ENCODE measurements at regions not wholly inside any gene's neighbourhood (a gene's known extent, or its start where the extent isn't known, plus 50 kb on each side); places are given as distances from the start of the nearest gene placed in this dataset.

- Mint-ChIP-seq H3K4me1 (no peaks in the 10 kb centered on the region), H3K4me3 (no peak overlapping the region), H3K36me3 (ENCODE audit: low read depth) (no peaks in the 10 kb centered on the region), H3K9me3 (no peaks in the 10 kb centered on the region), H3K27ac (ENCODE audit: unreplicated experiment) (no peak overlapping the region), H3K27me3 (ENCODE audit: low read depth) (no peaks in the 10 kb centered on the region)
- no peak for TF ChIP-seq CTCF (conservative IDR thresholded peaks at IDR 0.05)
- no peak for DNase-seq (ENCODE audit: low read depth, low spot score)
These were observed 570.3 kb downstream of the RAPGEF2 start for GRCh38 chr4:159673221-159673620.

- no peak for DNase-seq (ENCODE audit: low read depth, low spot score)
- Mint-ChIP-seq H3K4me3 (no peak overlapping the region), H3K27me3 (ENCODE audit: low read depth) (no peaks in the 10 kb centered on the region), H3K4me1 (no peaks in the 10 kb centered on the region), H3K9me3 (no peaks in the 10 kb centered on the region), H3K36me3 (ENCODE audit: low read depth) (no peaks in the 10 kb centered on the region), H3K27ac (ENCODE audit: unreplicated experiment) (no peak overlapping the region)
- TF ChIP-seq CTCF (conservative IDR thresholded peaks at IDR 0.05): no peak
These were observed 571.4 kb downstream of the RAPGEF2 start for GRCh38 chr4:159674241-159674640.

DNA sequence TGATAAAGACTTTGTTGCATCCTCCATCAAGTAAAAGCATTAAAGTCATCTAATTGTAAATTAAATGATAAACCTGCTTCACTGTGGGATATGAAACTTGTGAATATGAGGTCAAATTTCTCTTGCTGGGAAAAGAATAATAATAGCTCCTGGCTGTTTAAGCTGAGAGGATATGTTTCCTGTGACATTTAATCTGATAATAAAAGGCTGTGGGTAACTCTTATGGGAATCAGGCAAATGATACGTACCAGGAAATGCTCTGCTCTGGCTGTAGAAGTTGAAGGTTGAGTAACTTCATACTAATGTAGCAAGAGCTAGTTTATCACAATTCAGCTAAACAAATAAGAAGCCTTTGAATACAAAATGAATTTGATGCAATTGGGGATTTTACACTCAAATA lies 574.6 kb downstream of the RAPGEF2 start:
- H3K9me3 Mint-ChIP-seq: peaks cover 3% of the 10 kb centered on the region
- H3K36me3 Mint-ChIP-seq (ENCODE audit: low read depth): no peaks in the 10 kb centered on the region
- H3K27me3 Mint-ChIP-seq (ENCODE audit: low read depth): no peaks in the 10 kb centered on the region
- H3K27ac Mint-ChIP-seq (ENCODE audit: unreplicated experiment): no peak overlapping the region
- no peaks in the 10 kb centered on the region for H3K4me1 Mint-ChIP-seq
- DNase-seq (ENCODE audit: low read depth, low spot score): no peak
- H3K4me3 Mint-ChIP-seq: no peak overlapping the region
- no peak for TF ChIP-seq CTCF (conservative IDR thresholded peaks at IDR 0.05)

DNA sequence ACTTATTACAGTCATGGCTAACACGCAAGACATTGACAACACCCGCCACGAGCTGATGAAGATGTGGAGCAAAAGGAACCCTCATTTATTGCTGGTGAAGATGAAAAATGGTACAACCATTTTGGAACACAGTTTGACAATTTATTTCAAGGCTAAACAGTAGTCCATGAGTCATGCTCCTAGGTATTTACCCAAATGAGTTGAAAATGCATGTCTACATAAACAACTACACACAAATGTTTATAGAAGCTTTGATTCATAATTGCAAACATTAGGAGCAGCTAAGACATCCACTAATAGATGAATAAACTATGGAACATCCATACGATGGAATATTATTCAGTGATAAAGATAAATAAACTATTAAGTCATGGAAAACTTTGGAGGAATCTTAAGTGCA lies 580.1 kb downstream of the RAPGEF2 start:
- Mint-ChIP-seq H3K27me3 (ENCODE audit: low read depth) (no peaks in the 10 kb centered on the region), H3K9me3 (peaks cover 3% of the 10 kb centered on the region), H3K27ac (ENCODE audit: unreplicated experiment) (no peak overlapping the region), H3K36me3 (ENCODE audit: low read depth) (no peaks in the 10 kb centered on the region), H3K4me1 (peaks cover 22% of the 10 kb centered on the region), H3K4me3 (no peak overlapping the region)
- DNase-seq (ENCODE audit: low read depth, low spot score): no peak
- no peak for TF ChIP-seq CTCF (conservative IDR thresholded peaks at IDR 0.05)

DNA sequence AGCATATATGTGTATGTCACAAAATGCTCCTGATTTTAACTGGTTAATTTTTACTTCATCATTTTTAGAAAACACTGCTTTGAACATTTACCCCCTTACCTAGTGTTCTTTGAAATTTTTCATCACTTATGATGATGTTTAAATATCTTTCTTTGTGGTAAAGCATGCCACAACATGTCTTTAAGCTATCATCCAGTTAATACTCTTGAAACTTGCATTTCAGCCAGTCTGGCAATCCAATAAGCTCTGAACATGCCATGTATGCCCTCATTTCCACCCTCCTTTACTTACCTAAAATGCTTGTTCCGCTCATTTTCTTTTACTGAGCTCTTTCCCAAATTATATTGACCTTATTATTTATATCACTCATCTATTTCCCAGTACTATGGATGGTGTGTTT lies 581.2 kb downstream of the RAPGEF2 start:
- no peaks in the 10 kb centered on the region for H3K36me3 Mint-ChIP-seq (ENCODE audit: low read depth)
- DNase-seq (ENCODE audit: low read depth, low spot score): no peak
- H3K27me3 Mint-ChIP-seq (ENCODE audit: low read depth): no peaks in the 10 kb centered on the region
- no peak overlapping the region for H3K27ac Mint-ChIP-seq (ENCODE audit: unreplicated experiment)
- H3K9me3 Mint-ChIP-seq: peaks cover 3% of the 10 kb centered on the region
- peaks cover 22% of the 10 kb centered on the region for H3K4me1 Mint-ChIP-seq
- H3K4me3 Mint-ChIP-seq: no peak overlapping the region
- no peak for TF ChIP-seq CTCF (conservative IDR thresholded peaks at IDR 0.05)

Data from neural crest cell (in vitro differentiated cells).